MM.1S (cell line): ENCODE measurements at regions not wholly inside any gene's neighbourhood (a gene's known extent, or its start where the extent isn't known, plus 50 kb on each side); places are given as distances from the start of the nearest gene placed in this dataset.

Source experiments
- DNase-seq: peaks from one replicate; pipeline ENCODE4 v3.0.0-alpha.2; 2015
- H2AFZ ChIP-seq: fragments of 300-600 bp; sonication (generic); 2 replicates; pipeline ENCODE4 v1.6.0; 2016; ENCODE audit warnings: antibody characterized with exemption, low read length
- H3F3A ChIP-seq: fragments of 300-600 bp; sonication (generic); 2 replicates; pipeline ENCODE4 v1.6.1; 2016; ENCODE audit warnings: mild to moderate bottlenecking, antibody characterized with exemption, low read length, moderate library complexity, mixed read lengths; ENCODE audit not compliant: insufficient read depth
- H3K27ac ChIP-seq: fragments of 300-600 bp; sonication (generic); 2 replicates; pipeline ENCODE4 v1.5.1; 2016; ENCODE audit warnings: mild to moderate bottlenecking, low read length
- H3K27me3 ChIP-seq: fragments of 300-600 bp; sonication (generic); replicated peaks from 2 replicates; pipeline ENCODE4 v1.6.0; 2016; ENCODE audit warnings: low read length; ENCODE audit not compliant: insufficient read depth
- H3K36me3 ChIP-seq: fragments of 300-600 bp; sonication (generic); replicated peaks from 2 replicates; pipeline ENCODE4 v1.6.1; 2016; ENCODE audit warnings: mild to moderate bottlenecking, low read length, mixed read lengths; ENCODE audit not compliant: insufficient read depth
- H3K4me1 ChIP-seq: fragments of 300-600 bp; sonication (generic); 2 replicates; pipeline ENCODE4 v1.6.1; 2016; ENCODE audit warnings: low read length, mixed read lengths
- H3K4me2 ChIP-seq: fragments of 300-600 bp; sonication (generic); 2 replicates; pipeline ENCODE4 v1.6.0; 2016; ENCODE audit warnings: low read depth, low read length
- H3K4me3 ChIP-seq: fragments of 300-600 bp; sonication (generic); 2 replicates; pipeline ENCODE4 v1.5.1; 2016; ENCODE audit warnings: low read length, mixed read lengths
- H3K79me2 ChIP-seq: fragments of 300-600 bp; sonication (generic); 2 replicates; pipeline ENCODE4 v1.6.1; 2016; ENCODE audit warnings: mixed run types, low read length, mixed read lengths
- H3K9ac ChIP-seq: fragments of 300-600 bp; sonication (generic); 2 replicates; pipeline ENCODE4 v1.6.1; 2016; ENCODE audit warnings: low read length, mixed read lengths
- H3K9me2 ChIP-seq: fragments of 300-600 bp; sonication (generic); replicated peaks from 2 replicates; pipeline ENCODE4 v1.6.1; 2016; ENCODE audit warnings: mild to moderate bottlenecking, low read length, mixed read lengths; ENCODE audit not compliant: insufficient read depth
- H3K9me3 ChIP-seq: fragments of 300-600 bp; sonication (generic); replicated peaks from 2 replicates; pipeline ENCODE4 v1.6.1; 2016; ENCODE audit warnings: mild to moderate bottlenecking, low read length, mixed read lengths; ENCODE audit not compliant: insufficient read depth
- H4K20me1 ChIP-seq: fragments of 300-600 bp; sonication (generic); 2 replicates; pipeline ENCODE4 v1.6.1; 2016; ENCODE audit warnings: mild to moderate bottlenecking, low read length, moderate library complexity, mixed read lengths; ENCODE audit not compliant: insufficient read depth
- EZH2 ChIP-seq: fragments of 300-600 bp; sonication (generic); optimal IDR thresholded peaks from 2 replicates; pipeline ENCODE3; 2017; ENCODE audit warnings: low read depth, mild to moderate bottlenecking, antibody characterized with exemption, low read length, mixed read lengths
- EZH2phosphoT487 ChIP-seq: fragments of 300-600 bp; sonication (generic); IDR thresholded peaks from 2 replicates; pipeline ENCODE4 v1.6.1; 2018; ENCODE audit warnings: antibody characterized with exemption, low read length
- TF ChIP-seq, protein P1 (sequence below): fragments of 300-600 bp; sonication (generic); IDR thresholded peaks from 2 replicates; pipeline ENCODE4 v1.5.1; 2016; ENCODE audit warnings: antibody characterized with exemption, low read length, mixed read lengths

DNA sequence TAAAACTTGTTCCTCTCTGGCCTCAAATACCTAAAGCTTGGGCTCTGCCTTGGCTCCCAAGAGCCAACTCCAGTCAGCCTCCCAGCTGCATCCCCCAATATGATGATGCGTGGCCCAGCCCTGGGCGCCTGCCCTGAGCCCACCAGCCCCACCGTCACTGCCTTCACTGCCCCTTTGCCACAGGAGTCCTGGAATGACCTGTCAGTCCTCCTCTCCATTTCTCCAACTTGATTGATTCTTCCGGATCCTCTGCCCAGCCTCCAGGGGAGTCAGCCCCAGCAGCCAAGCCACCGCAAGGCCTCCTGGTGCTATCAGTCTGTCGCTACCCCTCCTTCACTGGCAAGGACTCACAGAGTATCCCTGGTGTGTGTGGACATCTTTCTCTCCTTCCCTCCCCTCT, 96.7 kb upstream of the PMEPA1 start:
- Histone ChIP-seq H3K27me3 (peaks cover 93% of the 10 kb centered on the region), H3K4me2 (no peak overlapping the region), H3K36me3 (no peaks in the 10 kb centered on the region), H3K27ac (no peak overlapping the region), H3K9me3 (no peaks in the 10 kb centered on the region), H3K79me2 (no peaks in the 10 kb centered on the region), H3K4me1 (no peaks in the 10 kb centered on the region), H3K9me2 (no peaks in the 10 kb centered on the region), H3K9ac (no peak overlapping the region), H3F3A (no peaks in the 10 kb centered on the region), H2AFZ (no peak overlapping the region), H3K4me3 (no peak overlapping the region), H4K20me1 (no peaks in the 10 kb centered on the region)
- TF ChIP-seq EZH2: no peak
- TF ChIP-seq EZH2phosphoT487: no peak
- TF ChIP-seq, protein P1, sequence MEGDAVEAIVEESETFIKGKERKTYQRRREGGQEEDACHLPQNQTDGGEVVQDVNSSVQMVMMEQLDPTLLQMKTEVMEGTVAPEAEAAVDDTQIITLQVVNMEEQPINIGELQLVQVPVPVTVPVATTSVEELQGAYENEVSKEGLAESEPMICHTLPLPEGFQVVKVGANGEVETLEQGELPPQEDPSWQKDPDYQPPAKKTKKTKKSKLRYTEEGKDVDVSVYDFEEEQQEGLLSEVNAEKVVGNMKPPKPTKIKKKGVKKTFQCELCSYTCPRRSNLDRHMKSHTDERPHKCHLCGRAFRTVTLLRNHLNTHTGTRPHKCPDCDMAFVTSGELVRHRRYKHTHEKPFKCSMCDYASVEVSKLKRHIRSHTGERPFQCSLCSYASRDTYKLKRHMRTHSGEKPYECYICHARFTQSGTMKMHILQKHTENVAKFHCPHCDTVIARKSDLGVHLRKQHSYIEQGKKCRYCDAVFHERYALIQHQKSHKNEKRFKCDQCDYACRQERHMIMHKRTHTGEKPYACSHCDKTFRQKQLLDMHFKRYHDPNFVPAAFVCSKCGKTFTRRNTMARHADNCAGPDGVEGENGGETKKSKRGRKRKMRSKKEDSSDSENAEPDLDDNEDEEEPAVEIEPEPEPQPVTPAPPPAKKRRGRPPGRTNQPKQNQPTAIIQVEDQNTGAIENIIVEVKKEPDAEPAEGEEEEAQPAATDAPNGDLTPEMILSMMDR: no peak
- DNase-seq: no peak

DNA sequence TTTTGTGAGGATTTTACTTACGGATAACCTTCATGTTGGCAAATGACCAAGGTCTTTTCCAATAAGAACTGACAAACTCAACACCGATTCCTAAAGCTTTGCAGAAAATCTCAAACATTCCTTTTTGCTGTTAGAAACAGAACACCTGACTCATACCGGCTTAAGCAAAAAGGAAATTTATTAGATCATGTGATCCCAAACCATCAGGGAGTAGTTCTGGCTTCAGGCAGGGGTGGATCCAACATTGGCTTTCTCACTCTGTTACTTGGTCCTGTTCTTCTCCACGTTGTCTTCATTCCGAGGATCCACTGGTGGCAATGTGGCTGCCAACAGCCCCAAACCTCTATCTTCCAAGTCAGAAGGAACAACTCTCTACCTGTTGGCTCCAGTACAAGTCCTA, 95.9 kb upstream of the PMEPA1 start:
- no peak for DNase-seq
- no peaks in the 10 kb centered on the region for H3F3A ChIP-seq

DNA sequence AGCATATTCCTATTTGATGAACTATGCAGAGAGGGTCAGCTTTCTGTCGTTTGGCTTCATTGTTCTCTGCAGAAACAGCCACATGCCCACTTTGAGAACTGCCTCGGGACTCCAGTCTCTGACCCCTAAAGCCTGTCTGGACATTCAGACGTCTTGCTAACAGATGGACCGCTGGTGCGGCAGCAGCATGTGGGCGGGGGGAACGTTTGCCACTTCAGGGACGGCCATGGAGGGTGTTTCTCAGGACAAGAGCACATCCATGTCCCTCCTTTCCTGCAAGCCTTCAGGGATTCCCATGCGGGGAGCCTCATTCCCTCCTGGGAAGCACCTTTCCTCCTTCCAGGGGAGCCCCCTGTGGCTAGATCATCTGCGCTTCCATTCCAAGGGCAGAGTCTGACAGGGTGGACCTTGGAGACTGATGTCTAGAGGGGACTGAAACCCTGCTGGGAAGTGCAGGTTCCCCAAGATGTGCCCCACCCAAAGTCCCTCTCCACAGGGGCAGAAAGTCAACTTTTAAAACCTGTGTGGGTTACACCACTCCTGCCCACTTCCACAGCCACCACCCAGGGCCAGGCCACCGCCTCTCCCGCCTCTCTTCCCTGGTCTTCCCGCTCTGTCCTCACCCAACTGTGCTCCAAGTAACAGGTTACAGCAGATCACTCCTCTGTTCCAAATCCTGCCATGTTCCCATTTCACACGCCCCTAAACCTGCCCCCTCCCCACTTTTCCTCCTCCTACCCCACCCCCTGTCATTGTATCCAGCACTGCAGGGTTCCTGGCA, 94.8 kb upstream of the PMEPA1 start:
- H3K9me3 ChIP-seq: no peaks in the 10 kb centered on the region
- H3K27ac ChIP-seq: no peak overlapping the region

More for the DNA sequence above, 95.9 kb upstream of the PMEPA1 start:
- H3K9me3 ChIP-seq: no peaks in the 10 kb centered on the region
- H4K20me1 ChIP-seq: no peaks in the 10 kb centered on the region
- H3K79me2 ChIP-seq: no peaks in the 10 kb centered on the region
- no peak overlapping the region for H2AFZ ChIP-seq
- H3K4me2 ChIP-seq: no peak overlapping the region
- no peak overlapping the region for H3K9ac ChIP-seq
- H3K4me3 ChIP-seq: no peak overlapping the region
- no peaks in the 10 kb centered on the region for H3K36me3 ChIP-seq
- no peaks in the 10 kb centered on the region for H3K9me2 ChIP-seq
- no peak for TF ChIP-seq EZH2
- TF ChIP-seq, protein P1: no peak
- H3K27ac ChIP-seq: no peak overlapping the region
- no peaks in the 10 kb centered on the region for H3K4me1 ChIP-seq
- peaks cover 88% of the 10 kb centered on the region for H3K27me3 ChIP-seq

More for the DNA sequence above, 94.8 kb upstream of the PMEPA1 start:
- H2AFZ ChIP-seq: no peak overlapping the region
- no peaks in the 10 kb centered on the region for H3K9me2 ChIP-seq
- no peaks in the 10 kb centered on the region for H3K79me2 ChIP-seq
- no peaks in the 10 kb centered on the region for H3K36me3 ChIP-seq
- H3K4me3 ChIP-seq: no peak overlapping the region
- no peak overlapping the region for H3K9ac ChIP-seq
- H3F3A ChIP-seq: no peaks in the 10 kb centered on the region
- no peaks in the 10 kb centered on the region for H4K20me1 ChIP-seq
- no peak for TF ChIP-seq EZH2
- no peak for TF ChIP-seq EZH2phosphoT487
- TF ChIP-seq, protein P1: no peak
- no peak for DNase-seq
- peaks cover 87% of the 10 kb centered on the region for H3K27me3 ChIP-seq
- no peak overlapping the region for H3K4me2 ChIP-seq
- H3K4me1 ChIP-seq: no peaks in the 10 kb centered on the region
